ENCODE measurements at regions not wholly inside any gene's neighbourhood (a gene's known extent, or its start where the extent isn't known, plus 50 kb on each side); places are given as distances from the start of the nearest gene placed in this dataset.

GRCh38 chr14:71363946-71364925 is 457.0 kb downstream of the PCNX1 start:
- DNase-seq = no peak

DNA sequence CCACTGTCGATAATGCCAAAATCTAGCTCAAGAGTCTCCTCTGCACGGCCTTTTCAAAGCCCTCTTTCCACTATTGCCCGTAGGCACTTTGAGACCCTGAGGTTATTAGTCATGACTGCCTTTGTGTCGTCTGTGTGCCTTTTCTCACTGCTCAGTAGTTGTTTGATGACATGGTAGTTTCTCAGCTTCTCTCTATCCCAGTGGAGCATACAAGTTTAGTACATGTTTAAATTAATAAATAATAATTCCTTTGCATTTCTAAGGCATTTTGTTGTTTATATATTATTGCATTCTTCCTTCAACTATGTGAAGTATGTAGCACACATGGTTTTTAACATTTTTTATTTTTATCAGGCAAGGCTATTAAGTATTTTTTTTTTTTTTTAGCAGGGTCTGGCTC is 458.1 kb downstream of the PCNX1 start:
- no peak for DNase-seq

- DNase-seq = no peak
Measured at GRCh38 chr14:71366861-71367260, 459.6 kb downstream of the PCNX1 start.

DNA sequence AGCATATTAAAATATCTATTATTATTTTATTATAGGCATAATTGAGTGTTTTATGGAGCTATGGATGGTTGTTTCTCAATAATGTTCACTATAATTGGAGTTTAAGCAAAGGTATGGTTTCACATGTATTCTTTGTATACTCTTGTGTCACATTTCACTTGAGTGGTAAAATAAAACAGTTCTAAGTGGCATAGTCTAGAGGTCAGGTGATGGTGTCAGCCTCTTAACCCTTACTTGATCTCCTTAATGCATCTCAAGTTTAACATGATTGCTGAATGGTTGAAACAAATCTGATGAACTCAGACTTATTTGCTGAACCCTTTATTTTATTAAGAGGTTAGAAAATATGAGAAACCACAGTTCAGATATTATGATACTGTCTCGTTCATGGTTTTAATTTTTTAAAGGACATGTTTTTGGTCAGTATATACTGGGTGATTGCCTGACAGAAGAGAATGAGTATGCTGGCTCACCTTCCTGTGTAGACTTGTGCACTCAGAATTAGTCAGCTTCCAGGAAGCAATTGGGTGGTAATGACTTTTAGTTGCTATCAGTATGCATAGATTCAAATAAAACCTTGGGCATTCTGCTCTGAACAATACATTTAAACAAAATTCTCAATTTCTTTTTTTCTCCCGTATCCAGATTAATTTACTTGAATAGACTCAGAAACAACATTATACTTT is 464.6 kb downstream of the PCNX1 start:
- DNase-seq = no peak

DNA sequence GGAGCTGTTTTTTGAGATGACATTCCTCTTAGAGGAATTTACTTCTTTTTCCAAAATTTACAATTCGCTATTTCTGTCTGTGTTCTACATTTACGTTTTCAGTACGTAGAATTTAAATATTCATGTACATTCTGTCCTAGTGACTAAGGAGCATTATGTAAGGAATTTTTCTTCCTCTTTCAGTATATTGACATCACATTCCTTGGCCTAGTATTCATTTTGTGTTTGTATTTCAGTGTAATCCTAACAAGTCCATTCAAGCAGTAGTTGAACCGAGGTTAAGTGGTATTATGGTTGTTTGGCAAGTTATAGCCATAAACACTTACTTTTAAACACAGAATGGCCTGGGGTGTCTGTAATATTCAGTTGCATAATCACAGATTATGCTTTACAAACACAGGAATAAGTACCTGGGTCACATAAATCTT is 465.2 kb downstream of the PCNX1 start:
- no peak for DNase-seq

- no peak for DNase-seq
Measured at GRCh38 chr14:71373773-71374172, 466.5 kb downstream of the PCNX1 start.

- DNase-seq = no peak
Measured at GRCh38 chr14:71374989-71375388, 467.7 kb downstream of the PCNX1 start.

- no peak for DNase-seq
Measured at GRCh38 chr14:71377099-71377498, 469.8 kb downstream of the PCNX1 start.

DNA sequence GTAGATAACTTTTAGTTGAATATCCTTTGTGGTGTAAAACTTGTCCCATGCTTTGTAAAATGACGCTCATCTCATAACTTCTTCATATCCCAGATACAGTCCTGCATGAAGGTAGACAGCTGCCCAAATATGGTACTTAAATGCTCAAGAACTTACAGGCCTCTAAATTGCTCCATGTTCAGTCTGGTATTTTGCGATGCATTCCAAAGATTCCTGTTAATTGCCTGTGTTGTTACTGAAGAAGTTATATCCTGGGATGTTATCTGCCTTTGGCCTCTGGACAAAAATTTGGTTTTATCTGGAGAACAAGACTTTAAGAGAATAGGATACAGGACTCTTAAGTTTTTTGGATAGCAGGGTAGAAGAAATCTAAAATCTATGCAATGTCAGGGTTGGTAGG is 473.0 kb downstream of the PCNX1 start:
- no peak for DNase-seq

DNA sequence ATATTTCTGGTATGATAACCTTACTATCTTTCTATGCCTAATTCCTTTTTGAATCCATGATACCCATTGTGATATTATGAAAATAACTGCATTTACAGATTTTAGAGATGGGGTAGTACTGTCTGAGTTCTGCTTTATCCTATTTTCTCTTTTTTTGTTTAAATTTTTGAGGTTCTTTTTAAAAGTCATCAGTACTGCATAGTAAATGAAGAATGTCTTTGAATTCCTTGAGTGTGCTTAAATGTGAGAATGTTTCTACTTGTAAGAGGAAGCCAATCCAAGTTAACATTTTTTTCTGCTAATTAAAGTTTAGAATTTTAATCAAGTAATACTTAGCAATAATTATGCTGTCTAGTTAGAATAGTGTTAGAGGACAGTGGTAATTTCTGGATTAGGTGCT is 474.6 kb downstream of the PCNX1 start:
- DNase-seq = no peak

DNA sequence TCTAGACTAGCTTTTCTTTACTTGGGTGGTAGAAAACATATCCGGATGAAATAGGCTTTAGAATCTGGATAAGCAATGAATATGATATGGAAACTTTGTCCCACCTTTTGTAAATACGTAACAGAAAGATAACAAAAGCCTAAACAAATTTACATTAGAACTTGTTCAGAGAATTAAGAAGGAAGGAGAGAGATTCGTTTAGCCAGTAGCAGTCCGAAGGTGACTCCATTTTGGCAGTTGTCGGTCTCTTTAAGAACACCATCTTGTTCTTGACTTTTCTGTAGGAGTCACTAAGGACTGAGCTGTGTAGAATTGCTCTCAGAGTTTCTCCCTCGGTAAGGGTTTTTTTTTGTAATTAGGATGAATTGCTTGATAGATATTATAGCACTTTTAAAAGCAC is 475.1 kb downstream of the PCNX1 start:
- DNase-seq = no peak

DNA sequence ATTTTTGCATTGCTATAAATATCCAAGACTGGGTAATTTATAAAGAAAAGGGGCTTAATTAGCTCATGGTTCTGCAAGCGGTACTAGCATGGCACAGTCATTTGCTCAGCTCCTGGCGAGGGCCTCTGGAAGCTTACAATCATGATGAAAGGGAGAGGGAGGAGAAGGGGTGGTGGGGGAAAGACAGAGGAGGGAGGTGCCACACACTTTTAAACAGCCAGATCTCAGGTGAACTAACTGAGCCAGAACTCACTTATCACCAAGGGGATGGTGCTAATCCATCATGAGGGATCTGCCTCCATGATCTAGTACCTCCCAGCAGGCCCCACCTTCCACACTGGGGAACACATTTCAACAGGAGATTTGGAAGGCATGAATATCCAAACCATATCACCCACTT is 476.3 kb downstream of the PCNX1 start:
- DNase-seq = no peak

DNA sequence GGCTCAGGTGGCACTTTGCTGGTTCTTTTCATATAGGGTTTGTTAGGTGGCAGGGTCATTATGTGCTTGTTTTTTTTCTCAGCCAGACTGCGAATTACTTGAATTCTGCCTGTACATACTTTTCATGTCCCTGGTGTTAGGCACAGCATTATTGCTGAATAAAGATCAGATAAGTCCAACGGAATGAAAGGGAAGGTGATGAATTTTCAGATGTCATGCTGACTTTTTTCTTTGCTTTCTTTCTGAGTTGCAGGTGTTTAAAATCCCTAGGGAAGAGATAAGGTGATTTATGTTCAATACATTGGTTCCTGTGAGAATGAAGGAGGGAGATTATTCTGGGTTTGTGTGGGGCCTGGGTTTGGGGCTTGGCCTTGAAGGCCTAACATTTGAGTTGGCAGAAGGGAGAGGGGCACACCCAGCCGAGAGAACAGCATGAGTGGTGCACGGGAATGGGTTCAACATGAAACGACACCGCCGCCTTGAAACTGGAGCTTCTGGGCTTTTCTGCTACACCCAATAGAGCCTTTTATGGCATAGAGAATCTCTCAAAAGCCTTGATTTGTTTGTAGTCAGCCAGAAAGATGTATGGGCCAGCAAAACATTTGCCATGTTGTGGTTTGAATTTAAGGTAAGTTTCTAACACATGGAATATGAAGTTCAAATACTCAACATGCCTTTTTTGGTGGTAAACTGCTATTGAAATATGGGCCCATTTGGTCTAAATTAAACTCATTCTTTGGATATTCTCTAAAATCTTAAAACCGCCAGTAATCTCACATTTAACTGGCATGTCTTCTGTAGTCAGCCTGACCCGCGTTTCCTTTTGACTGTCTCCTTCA is 477.0 kb downstream of the PCNX1 start:
- no peak for DNase-seq

- no peak for DNase-seq
Measured at GRCh38 chr14:71387753-71388152, 480.5 kb downstream of the PCNX1 start.

GRCh38 chr14:71388336-71388735 is 481.1 kb downstream of the PCNX1 start:
- no peak for DNase-seq

DNA sequence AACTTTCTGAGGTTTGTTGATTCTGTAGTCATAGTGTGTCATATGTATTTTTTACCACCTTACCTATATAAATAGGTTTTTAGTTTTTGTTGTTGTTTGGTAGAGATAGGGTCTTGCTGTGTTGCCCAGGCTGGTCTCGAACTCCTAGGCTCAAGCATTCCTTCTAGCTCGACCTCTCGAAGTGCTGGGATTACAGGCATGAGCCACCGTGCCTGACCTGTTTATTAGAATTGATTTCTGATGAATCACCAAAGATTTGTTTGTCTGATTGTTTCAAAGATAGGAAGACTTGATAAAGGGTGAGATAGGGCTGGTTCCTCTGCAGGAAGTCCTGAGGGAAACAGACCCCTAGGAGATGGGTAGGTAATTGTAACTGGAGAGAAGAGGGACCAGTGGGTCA is 481.6 kb downstream of the PCNX1 start:
- DNase-seq = no peak

DNA sequence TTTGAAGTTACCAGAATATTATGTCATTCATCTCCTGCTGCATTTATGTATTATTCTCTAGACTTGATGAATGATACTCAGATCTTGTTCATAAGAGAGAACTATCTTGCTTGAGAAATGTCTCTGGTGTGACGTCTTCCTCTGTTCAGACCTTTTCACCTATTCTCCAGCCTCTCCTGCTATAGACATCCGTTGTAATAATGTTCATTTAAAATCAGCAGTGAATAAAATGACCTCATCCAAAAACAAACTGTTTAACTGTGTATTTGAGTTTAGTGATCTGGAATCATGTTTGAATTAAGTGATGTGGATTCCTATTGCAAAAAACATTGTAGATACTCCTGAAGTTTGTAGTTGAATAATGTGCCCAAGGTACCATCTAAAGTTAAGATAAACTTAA is 487.1 kb downstream of the PCNX1 start:
- DNase-seq = no peak

GRCh38 chr14:71395151-71395604 is 487.9 kb downstream of the PCNX1 start:
- no peak for DNase-seq

GRCh38 chr14:71395636-71396035 is 488.4 kb downstream of the PCNX1 start:
- DNase-seq = no peak

- no peak for DNase-seq
Measured at GRCh38 chr14:71396050-71396677, 488.9 kb downstream of the PCNX1 start.

DNA sequence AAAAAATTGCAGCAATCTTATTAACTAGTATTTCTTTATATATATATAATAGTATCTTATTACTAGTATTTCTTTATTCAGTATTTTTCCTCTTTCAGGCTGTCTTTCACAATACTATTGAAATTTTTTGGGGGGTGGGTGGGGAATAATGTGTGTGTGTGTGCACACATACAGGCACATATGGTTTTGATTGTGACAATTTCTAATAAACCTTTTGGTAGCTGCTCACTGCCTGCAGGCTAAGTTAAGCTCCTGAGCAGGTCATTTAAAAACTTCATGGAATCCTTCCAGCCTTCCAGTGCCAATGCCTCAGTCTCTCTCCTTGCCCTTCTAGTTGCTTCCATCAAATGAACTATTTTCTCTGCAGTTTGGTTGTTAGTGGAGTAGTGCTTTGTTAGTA is 490.1 kb downstream of the PCNX1 start:
- DNase-seq = no peak

- DNase-seq = no peak
Measured at GRCh38 chr14:71398450-71398849, 491.2 kb downstream of the PCNX1 start.

DNA sequence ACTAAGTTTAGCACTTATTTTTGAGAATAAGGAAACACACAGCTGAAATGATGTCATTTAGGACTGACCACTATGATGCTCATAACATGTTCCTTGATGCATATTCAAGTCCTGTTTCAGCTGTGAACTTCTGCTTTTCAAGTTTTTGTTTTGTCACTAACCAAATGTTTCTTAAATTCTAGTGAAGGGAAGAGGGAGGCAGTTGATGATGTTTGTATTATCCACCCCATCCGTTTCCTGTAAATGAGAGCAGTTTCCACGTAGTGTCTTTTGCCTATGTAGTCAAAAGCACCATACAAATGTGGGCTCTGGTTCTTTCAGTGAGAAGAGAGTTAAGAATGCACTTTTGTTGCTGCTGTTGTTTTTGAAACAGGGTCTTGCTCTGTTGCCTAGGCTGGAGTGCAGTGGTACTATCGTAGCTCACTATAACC is 491.8 kb downstream of the PCNX1 start:
- no peak for DNase-seq
